ENCODE measurements at regions not wholly inside any gene's neighbourhood (a gene's known extent, or its start where the extent isn't known, plus 50 kb on each side); places are given as distances from the start of the nearest gene placed in this dataset.

DNA sequence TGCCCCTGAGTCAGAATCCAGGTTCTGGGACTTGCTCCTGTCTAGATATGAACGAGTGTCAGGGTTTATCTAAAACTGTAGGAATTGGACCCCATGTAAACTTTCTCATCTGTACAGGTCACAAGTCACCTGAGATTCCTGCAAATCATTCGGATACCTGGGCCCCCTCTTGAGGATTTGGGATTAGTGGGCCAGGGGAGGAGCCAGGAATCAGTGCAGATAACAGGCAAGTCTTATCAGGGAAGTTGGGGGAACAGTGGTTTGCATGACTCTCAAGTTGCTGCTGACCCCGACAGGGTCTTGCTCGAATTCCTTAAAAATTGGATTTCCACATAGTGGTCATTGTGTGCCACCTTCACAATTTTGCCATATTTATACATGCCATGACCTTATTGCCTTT is 188.4 kb upstream of the LYZL1 start:
- no peaks in the 10 kb centered on the region for H3K4me1 ChIP-seq (ENCODE audit: insufficient read depth)
- no peaks in the 10 kb centered on the region for H3F3A ChIP-seq (replicated peaks; ENCODE audit: low read depth)
- DNase-seq (ENCODE audit: low spot score) (no peak), ATAC-seq (no peak)
- Mint-ChIP-seq H3K9me3 (peaks cover 7% of the 10 kb centered on the region; the same call in 2 of the 3 replicates), H3K36me3 (ENCODE audit: low read depth) (no peaks in the 10 kb centered on the region), H3K4me1 (peaks cover 5% of the 10 kb centered on the region), H3K27ac (no peak overlapping the region), H3K27me3 (ENCODE audit: insufficient read depth, low read depth, poor library complexity) (peaks cover 6% of the 10 kb centered on the region), H3K4me3 (no peak overlapping the region)
- TF ChIP-seq, protein P1, sequence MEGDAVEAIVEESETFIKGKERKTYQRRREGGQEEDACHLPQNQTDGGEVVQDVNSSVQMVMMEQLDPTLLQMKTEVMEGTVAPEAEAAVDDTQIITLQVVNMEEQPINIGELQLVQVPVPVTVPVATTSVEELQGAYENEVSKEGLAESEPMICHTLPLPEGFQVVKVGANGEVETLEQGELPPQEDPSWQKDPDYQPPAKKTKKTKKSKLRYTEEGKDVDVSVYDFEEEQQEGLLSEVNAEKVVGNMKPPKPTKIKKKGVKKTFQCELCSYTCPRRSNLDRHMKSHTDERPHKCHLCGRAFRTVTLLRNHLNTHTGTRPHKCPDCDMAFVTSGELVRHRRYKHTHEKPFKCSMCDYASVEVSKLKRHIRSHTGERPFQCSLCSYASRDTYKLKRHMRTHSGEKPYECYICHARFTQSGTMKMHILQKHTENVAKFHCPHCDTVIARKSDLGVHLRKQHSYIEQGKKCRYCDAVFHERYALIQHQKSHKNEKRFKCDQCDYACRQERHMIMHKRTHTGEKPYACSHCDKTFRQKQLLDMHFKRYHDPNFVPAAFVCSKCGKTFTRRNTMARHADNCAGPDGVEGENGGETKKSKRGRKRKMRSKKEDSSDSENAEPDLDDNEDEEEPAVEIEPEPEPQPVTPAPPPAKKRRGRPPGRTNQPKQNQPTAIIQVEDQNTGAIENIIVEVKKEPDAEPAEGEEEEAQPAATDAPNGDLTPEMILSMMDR (conservative IDR thresholded peaks at IDR 0.05; ENCODE audit: low read depth in 2 of 2), result no peak
- TF ChIP-seq, protein P2, sequence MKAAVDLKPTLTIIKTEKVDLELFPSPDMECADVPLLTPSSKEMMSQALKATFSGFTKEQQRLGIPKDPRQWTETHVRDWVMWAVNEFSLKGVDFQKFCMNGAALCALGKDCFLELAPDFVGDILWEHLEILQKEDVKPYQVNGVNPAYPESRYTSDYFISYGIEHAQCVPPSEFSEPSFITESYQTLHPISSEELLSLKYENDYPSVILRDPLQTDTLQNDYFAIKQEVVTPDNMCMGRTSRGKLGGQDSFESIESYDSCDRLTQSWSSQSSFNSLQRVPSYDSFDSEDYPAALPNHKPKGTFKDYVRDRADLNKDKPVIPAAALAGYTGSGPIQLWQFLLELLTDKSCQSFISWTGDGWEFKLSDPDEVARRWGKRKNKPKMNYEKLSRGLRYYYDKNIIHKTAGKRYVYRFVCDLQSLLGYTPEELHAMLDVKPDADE (IDR thresholded peaks at IDR 0.05), result no peak
- TF ChIP-seq EZH2phosphoT487 (IDR thresholded peaks at IDR 0.05; ENCODE audit: unreplicated experiment) (no peak), JUNB (IDR thresholded peaks at IDR 0.05; ENCODE audit: unreplicated experiment) (no peak), ZNF331 (CRISPR knock-in tag; IDR thresholded peaks at IDR 0.05; ENCODE audit: low read depth) (no peak), CREB1 (CRISPR knock-in tag; IDR thresholded peaks at IDR 0.05; ENCODE audit: low read depth) (no peak), STAT1 (IDR thresholded peaks at IDR 0.05; ENCODE audit: unreplicated experiment) (no peak), NANOG (IDR thresholded peaks at IDR 0.05; ENCODE audit: borderline replicate concordance) (no peak), ZNF114 (CRISPR knock-in tag; IDR thresholded peaks at IDR 0.05) (no peak), EZH2 (IDR thresholded peaks at IDR 0.05; ENCODE audit: low read depth, unreplicated experiment) (no peak), POLR2AphosphoS5 (IDR thresholded peaks at IDR 0.05; ENCODE audit: low read depth) (no peak)
- TF ChIP-seq, protein P3, sequence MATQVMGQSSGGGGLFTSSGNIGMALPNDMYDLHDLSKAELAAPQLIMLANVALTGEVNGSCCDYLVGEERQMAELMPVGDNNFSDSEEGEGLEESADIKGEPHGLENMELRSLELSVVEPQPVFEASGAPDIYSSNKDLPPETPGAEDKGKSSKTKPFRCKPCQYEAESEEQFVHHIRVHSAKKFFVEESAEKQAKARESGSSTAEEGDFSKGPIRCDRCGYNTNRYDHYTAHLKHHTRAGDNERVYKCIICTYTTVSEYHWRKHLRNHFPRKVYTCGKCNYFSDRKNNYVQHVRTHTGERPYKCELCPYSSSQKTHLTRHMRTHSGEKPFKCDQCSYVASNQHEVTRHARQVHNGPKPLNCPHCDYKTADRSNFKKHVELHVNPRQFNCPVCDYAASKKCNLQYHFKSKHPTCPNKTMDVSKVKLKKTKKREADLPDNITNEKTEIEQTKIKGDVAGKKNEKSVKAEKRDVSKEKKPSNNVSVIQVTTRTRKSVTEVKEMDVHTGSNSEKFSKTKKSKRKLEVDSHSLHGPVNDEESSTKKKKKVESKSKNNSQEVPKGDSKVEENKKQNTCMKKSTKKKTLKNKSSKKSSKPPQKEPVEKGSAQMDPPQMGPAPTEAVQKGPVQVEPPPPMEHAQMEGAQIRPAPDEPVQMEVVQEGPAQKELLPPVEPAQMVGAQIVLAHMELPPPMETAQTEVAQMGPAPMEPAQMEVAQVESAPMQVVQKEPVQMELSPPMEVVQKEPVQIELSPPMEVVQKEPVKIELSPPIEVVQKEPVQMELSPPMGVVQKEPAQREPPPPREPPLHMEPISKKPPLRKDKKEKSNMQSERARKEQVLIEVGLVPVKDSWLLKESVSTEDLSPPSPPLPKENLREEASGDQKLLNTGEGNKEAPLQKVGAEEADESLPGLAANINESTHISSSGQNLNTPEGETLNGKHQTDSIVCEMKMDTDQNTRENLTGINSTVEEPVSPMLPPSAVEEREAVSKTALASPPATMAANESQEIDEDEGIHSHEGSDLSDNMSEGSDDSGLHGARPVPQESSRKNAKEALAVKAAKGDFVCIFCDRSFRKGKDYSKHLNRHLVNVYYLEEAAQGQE (IDR thresholded peaks at IDR 0.05; ENCODE audit: unreplicated experiment), result no peak
- TF ChIP-seq, protein P4, sequence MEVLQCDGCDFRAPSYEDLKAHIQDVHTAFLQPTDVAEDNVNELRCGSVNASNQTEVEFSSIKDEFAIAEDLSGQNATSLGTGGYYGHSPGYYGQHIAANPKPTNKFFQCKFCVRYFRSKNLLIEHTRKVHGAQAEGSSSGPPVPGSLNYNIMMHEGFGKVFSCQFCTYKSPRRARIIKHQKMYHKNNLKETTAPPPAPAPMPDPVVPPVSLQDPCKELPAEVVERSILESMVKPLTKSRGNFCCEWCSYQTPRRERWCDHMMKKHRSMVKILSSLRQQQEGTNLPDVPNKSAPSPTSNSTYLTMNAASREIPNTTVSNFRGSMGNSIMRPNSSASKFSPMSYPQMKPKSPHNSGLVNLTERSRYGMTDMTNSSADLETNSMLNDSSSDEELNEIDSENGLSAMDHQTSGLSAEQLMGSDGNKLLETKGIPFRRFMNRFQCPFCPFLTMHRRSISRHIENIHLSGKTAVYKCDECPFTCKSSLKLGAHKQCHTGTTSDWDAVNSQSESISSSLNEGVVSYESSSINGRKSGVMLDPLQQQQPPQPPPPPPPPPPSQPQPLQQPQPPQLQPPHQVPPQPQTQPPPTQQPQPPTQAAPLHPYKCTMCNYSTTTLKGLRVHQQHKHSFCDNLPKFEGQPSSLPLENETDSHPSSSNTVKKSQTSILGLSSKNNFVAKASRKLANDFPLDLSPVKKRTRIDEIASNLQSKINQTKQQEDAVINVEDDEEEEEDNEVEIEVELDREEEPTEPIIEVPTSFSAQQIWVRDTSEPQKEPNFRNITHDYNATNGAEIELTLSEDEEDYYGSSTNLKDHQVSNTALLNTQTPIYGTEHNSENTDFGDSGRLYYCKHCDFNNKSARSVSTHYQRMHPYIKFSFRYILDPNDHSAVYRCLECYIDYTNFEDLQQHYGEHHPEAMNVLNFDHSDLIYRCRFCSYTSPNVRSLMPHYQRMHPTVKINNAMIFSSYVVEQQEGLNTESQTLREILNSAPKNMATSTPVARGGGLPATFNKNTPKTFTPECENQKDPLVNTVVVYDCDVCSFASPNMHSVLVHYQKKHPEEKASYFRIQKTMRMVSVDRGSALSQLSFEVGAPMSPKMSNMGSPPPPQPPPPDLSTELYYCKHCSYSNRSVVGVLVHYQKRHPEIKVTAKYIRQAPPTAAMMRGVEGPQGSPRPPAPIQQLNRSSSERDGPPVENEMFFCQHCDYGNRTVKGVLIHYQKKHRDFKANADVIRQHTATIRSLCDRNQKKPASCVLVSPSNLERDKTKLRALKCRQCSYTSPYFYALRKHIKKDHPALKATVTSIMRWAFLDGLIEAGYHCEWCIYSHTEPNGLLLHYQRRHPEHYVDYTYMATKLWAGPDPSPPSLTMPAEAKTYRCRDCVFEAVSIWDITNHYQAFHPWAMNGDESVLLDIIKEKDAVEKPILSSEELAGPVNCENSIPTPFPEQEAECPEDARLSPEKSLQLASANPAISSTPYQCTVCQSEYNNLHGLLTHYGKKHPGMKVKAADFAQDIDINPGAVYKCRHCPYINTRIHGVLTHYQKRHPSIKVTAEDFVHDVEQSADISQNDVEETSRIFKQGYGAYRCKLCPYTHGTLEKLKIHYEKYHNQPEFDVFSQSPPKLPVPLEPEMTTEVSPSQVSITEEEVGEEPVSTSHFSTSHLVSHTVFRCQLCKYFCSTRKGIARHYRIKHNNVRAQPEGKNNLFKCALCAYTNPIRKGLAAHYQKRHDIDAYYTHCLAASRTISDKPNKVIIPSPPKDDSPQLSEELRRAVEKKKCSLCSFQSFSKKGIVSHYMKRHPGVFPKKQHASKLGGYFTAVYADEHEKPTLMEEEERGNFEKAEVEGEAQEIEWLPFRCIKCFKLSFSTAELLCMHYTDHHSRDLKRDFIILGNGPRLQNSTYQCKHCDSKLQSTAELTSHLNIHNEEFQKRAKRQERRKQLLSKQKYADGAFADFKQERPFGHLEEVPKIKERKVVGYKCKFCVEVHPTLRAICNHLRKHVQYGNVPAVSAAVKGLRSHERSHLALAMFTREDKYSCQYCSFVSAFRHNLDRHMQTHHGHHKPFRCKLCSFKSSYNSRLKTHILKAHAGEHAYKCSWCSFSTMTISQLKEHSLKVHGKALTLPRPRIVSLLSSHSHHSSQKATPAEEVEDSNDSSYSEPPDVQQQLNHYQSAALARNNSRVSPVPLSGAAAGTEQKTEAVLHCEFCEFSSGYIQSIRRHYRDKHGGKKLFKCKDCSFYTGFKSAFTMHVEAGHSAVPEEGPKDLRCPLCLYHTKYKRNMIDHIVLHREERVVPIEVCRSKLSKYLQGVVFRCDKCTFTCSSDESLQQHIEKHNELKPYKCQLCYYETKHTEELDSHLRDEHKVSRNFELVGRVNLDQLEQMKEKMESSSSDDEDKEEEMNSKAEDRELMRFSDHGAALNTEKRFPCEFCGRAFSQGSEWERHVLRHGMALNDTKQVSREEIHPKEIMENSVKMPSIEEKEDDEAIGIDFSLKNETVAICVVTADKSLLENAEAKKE (CRISPR knock-in tag; IDR thresholded peaks at IDR 0.05), result no peak
- H3K4me3 ChIP-seq, result no peak overlapping the region
- no peak overlapping the region; the same call in 1 of the 2 replicates for H2AFZ ChIP-seq
- no peaks in the 10 kb centered on the region for H3K79me2 ChIP-seq (replicated peaks; ENCODE audit: insufficient read depth)
- H3K9me2 ChIP-seq (ENCODE audit: insufficient read depth), result no peaks in the 10 kb centered on the region; the same call in 1 of the 2 replicates
- no peak overlapping the region for H3K4me2 ChIP-seq
- H3K36me3 ChIP-seq (ENCODE audit: insufficient read depth), result no peaks in the 10 kb centered on the region
- no peaks in the 10 kb centered on the region for H4K20me1 ChIP-seq (replicated peaks; ENCODE audit: insufficient read depth)
- no peak overlapping the region for H3K27ac ChIP-seq (ENCODE audit: low read depth)
- H3K27me3 ChIP-seq (ENCODE audit: insufficient read depth), result no peaks in the 10 kb centered on the region

Measured in GM23338 (cell line).